HG02943 (cell line): ENCODE measurements at regions not wholly inside any gene's neighbourhood (a gene's known extent, or its start where the extent isn't known, plus 50 kb on each side); places are given as distances from the start of the nearest gene placed in this dataset.

ENCODE experiments used
- ATAC-seq: cut with Tn5 transposase; IDR thresholded peaks from one replicate; pipeline ENCODE4 v1.9.1; 2021; ENCODE audit warnings: mild to moderate bottlenecking, low read depth, moderate library complexity; ENCODE audit not compliant: unreplicated experiment

DNA sequence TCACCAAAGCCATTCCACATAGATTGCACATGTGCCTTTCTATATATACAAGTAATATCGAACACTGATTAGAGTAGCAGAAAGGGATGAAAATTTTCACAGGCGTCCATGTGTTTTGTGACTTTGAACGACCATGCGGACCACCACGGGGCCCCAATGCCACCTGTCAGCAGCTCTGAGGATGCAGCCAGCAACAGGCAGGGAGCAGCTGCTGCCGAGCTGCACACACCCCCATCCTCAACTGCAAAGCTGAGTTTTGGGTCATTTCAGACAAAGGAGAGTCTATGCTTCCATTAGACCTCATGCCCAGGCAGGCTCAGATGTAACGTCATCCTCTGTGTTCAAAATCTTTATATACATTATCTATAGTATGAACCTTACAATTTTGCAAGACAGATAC is 503.8 kb downstream of the IRX1 start:
- ATAC-seq, result no peak

DNA sequence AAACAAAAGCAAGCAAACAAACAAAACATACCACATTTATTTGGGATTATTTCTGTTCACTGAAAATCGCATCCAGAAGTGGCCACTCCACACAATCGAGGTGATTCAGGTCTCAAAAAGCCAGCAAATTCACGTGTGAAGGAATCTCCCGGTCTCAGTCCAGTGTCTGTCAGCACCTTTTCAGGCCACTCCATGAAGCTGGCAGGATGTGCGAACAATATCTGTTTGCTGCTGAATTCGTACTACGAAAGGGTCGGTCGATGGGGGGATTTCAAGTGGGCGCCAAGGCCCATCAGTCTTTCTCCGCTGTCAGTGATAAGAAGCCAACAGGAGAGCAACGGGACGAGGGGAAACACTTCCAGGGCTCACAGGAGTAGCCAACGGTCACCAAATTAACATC is 505.1 kb downstream of the IRX1 start:
- no peak for ATAC-seq

DNA sequence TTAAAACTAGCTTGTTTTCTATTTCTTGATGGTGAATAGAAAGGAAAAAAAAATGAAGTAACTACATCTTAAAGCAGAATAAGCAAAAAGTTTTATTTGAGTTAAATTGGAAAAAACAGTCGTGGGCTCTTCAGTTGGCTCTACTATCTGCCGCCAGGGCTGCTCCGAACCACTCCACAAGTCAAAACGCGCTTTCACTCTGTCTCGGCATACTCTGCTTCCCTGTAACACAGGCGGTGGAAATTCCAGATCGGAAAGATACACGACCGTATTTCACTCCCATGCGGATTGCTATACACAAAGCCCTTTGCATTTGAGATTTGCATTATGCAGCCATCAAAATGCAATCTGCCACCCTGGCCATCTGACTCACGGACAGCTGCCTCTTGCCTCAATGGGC is 505.6 kb downstream of the IRX1 start:
- ATAC-seq, result no peak

DNA sequence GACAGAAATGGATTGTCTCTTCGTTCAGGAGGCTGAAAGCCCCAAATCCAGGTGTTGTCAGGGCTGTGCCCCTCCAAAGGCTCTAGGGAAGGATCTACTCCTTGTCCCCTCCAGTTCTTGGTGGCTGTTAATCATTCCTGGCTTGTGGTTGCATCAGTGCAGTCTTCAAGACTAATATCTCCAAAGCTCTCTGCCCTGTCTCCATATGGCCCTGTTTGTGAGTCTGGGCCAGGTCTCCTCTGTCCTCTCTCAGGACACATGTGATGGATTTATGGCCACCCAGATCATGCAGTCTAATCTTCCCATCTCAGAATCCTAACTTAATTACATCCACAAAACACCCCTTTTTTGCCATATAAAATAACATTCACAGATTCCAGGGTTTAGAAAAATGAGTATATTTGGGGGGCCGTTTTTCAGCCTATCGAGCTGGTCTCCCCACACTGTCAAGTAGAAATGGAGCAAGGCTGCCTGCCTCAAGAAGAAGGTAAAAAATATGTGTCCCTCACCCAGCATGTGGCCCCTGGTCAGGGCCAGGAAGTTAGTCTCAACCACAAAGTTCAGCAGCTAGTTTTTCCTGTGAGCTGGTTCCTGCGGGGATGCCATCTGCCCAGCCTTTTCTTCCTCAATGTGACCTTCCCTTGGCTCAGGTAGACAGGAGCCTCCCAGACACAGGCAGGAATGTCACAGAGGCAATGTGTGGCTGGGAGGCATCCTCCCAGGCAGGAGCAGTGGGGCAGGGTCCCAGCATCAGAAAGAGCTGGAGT is 509.4 kb downstream of the IRX1 start:
- ATAC-seq, result no peak

GRCh38 chr5:4108690-4109089 is 513.1 kb downstream of the IRX1 start:
- no peak for ATAC-seq

GRCh38 chr5:4113426-4113825 is 517.8 kb downstream of the IRX1 start:
- ATAC-seq, result no peak

DNA sequence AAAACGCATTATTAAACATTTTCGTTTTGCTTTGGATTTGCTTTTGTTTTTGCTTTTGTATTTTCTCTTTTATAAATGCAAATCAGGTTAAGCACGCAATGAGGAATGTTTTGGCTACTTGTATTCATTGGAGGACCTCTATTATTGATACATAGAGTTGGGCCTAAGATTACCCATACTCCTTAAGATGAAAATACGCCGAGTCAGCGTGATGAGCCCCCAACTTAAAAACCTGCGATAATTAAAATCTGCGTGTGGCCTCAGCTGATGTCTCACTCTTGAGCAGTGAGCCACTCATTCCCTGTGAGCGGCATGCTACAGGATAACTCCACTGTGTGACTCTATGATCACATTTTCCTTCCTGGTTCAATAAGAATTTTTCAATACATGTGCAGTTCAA is 518.3 kb downstream of the IRX1 start:
- ATAC-seq, result no peak

GRCh38 chr5:4114452-4114851 is 518.8 kb downstream of the IRX1 start:
- ATAC-seq, result no peak

- no peak for ATAC-seq
Observed at GRCh38 chr5:4116834-4117233, 521.2 kb downstream of the IRX1 start.

- no peak for ATAC-seq
Observed at GRCh38 chr5:4124221-4124970, 528.8 kb downstream of the IRX1 start.

- ATAC-seq, result no peak
Observed at GRCh38 chr5:4128994-4129393, 533.4 kb downstream of the IRX1 start.

GRCh38 chr5:4129523-4129922 is 533.9 kb downstream of the IRX1 start:
- ATAC-seq, result no peak

GRCh38 chr5:4130819-4131218 is 535.2 kb downstream of the IRX1 start:
- ATAC-seq, result no peak

GRCh38 chr5:4137781-4138180 is 542.1 kb downstream of the IRX1 start:
- ATAC-seq, result no peak

GRCh38 chr5:4142842-4143241 is 547.2 kb downstream of the IRX1 start:
- no peak for ATAC-seq

GRCh38 chr5:4144411-4145007 is 548.9 kb downstream of the IRX1 start:
- no peak for ATAC-seq

DNA sequence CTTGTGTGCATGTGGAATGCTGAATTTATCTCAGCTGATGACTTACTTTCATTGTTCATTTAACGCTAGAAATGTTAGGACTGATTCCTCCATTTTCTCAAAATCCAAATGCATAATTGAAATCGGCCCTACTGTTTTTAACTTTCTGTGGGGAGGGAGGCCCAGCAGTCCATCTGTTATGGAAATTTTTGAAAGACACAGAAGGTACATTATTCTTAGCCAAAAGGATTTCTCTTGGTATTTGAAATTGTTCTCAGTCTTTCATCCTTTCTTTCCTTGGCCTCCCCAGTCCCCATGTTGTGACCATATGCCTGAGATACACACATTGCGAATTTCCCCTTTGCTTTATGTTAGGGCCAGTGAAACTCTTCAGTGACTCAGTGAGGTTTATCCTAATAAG is 549.9 kb downstream of the IRX1 start:
- ATAC-seq, result no peak

DNA sequence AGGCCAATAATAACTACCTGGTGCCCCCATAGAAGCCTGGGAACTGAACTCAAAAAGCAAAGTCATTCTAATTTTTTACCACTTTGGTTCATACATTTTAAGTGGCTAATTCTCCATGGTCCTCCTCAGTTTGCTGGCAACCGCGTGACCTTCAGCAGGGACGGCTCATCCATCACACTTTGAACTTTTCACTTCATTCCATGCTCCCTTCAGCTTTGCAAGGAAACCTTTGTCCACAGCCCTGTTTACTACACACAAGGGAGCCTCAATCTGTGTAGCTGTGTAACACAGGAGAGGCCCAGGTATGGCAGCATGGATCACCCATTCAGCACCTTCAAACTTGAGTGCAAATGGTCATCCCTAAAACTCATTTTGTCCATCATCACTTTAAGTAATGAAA is 552.4 kb downstream of the IRX1 start:
- no peak for ATAC-seq

- ATAC-seq, result no peak
Observed at GRCh38 chr5:4150067-4150466, 554.4 kb downstream of the IRX1 start.

- ATAC-seq, result no peak
Observed at GRCh38 chr5:4156153-4156552, 560.5 kb downstream of the IRX1 start.

GRCh38 chr5:4156889-4157288 is 561.3 kb downstream of the IRX1 start:
- no peak for ATAC-seq
